ENCODE measurements at regions not wholly inside any gene's neighbourhood (a gene's known extent, or its start where the extent isn't known, plus 50 kb on each side); places are given as distances from the start of the nearest gene placed in this dataset.

DNA sequence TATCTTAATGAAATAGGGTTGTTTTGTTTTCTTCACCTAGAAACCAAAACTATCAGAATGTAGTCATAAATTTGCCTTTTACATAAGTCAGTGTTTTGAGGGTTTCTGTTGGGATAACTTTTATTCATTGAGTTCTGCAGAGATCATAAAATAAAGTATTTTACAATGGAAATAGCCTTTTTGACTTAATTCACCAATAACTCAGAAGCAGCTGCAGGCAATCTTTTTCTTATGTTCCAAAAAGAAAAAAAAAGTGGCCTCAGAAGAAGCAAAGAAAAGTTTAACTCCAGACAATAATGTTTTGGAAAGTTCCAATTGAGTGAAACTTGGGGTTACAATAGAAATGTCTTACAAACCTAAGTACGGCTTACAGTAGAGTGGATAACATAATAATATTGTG, 491.7 kb upstream of the NRP1 start:
- TF ChIP-seq EZH2 (IDR thresholded peaks at IDR 0.05; ENCODE audit: low read length) = no peak
- TF ChIP-seq, protein P1, sequence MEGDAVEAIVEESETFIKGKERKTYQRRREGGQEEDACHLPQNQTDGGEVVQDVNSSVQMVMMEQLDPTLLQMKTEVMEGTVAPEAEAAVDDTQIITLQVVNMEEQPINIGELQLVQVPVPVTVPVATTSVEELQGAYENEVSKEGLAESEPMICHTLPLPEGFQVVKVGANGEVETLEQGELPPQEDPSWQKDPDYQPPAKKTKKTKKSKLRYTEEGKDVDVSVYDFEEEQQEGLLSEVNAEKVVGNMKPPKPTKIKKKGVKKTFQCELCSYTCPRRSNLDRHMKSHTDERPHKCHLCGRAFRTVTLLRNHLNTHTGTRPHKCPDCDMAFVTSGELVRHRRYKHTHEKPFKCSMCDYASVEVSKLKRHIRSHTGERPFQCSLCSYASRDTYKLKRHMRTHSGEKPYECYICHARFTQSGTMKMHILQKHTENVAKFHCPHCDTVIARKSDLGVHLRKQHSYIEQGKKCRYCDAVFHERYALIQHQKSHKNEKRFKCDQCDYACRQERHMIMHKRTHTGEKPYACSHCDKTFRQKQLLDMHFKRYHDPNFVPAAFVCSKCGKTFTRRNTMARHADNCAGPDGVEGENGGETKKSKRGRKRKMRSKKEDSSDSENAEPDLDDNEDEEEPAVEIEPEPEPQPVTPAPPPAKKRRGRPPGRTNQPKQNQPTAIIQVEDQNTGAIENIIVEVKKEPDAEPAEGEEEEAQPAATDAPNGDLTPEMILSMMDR (optimal IDR thresholded peaks at IDR 0.05 in 1 of 3, IDR thresholded peaks at IDR 0.05 in 1 of 3, conservative IDR thresholded peaks at IDR 0.05 in 1 of 3; ENCODE audit: extremely low read depth in 1 of 3, insufficient read depth in 2 of 3, low read length in 3 of 3) = no peak

Measured in keratinocyte (primary cell).